Gastroesophageal sphincter (tissue), 4 donors: ENCODE measurements at regions not wholly inside any gene's neighbourhood (a gene's known extent, or its start where the extent isn't known, plus 50 kb on each side); places are given as distances from the start of the nearest gene placed in this dataset.
"Not testable (repeated sequence)": the region's sequence is repeated elsewhere in the genome, so short reads cannot be mapped to it uniquely, and the experiment has no call there.

ENCODE experiments used
- ATAC-seq: fragments of 150-250 bp; one replicate; pipeline ENCODE4 v1.9.1; 2016; ENCODE audit warnings: mild to moderate bottlenecking, moderate library complexity
- H3K27ac ChIP-seq, 4 donors: fragments of 200-600 bp; sonication (generic) in 3 of 4; 1 replicate in 3 of 4; 2 replicates in 1 of 4; pipeline ENCODE4 v1.5.1; 2016 to 2019
- H3K27me3 ChIP-seq: fragments of 200-600 bp; sonication (generic); one replicate; pipeline ENCODE4 v1.5.1; 2019
- H3K36me3 ChIP-seq, 2 donors: fragments of 200-600 bp; sonication (generic); one replicate each; pipeline ENCODE4 v1.5.1; 2019; ENCODE audit warnings: control low read depth in 1 of 2
- H3K4me1 ChIP-seq, 3 donors: fragments of 200-600 bp; sonication (generic); 1 replicate in 2 of 3; 2 replicates in 1 of 3; pipeline ENCODE4 v1.5.1; 2016 to 2019; ENCODE audit warnings: control low read depth in 2 of 3
- H3K4me3 ChIP-seq, 2 donors: fragments of 200-600 bp; sonication (generic); one replicate each; pipeline ENCODE4 v1.5.1; 2019; ENCODE audit warnings: mild to moderate bottlenecking in 1 of 2, moderate library complexity in 1 of 2
- H3K9me3 ChIP-seq, 3 donors: fragments of 200-600 bp; sonication (generic); one replicate each; pipeline ENCODE4 v1.5.1; 2017 to 2019; ENCODE audit warnings: control low read depth in 2 of 3
- EP300 ChIP-seq: sonication (generic); formaldehyde crosslinking; IDR thresholded peaks from one replicate; pipeline ENCODE4 v1.6.1; 2017; ENCODE audit warnings: antibody characterized with exemption, mild to moderate bottlenecking
- POLR2A ChIP-seq, 2 donors: fragments of 450-650 bp; IDR thresholded peaks; one replicate each; pipeline ENCODE4 v1.6.1; 2017; ENCODE audit warnings: antibody characterized with exemption in 2 of 2, mild to moderate bottlenecking in 2 of 2, moderate library complexity in 1 of 2
- POLR2AphosphoS5 ChIP-seq: sonication (generic); formaldehyde crosslinking; IDR thresholded peaks from one replicate; pipeline ENCODE4 v1.6.1; 2017; ENCODE audit warnings: antibody characterized with exemption
- WGBS, 2 donors: methylation state at CpG; one replicate each; pipeline ENCODE4 v1.1.5; 2018; ENCODE audit warnings: low coverage in 1 of 2; 5-methylcytosine and 5-hydroxymethylcytosine counted together
- TF ChIP-seq, protein P1 (sequence below), 4 experiments: fragments of 200-600 bp in 2 of 4; fragments of 450-650 bp in 2 of 4; sonication (generic) in 1 of 4; IDR thresholded peaks; one replicate each; pipeline ENCODE4 v1.5.1; 2017 to 2019; ENCODE audit warnings: antibody characterized with exemption in 4 of 4, mild to moderate bottlenecking in 2 of 4, moderate library complexity in 2 of 4

DNA sequence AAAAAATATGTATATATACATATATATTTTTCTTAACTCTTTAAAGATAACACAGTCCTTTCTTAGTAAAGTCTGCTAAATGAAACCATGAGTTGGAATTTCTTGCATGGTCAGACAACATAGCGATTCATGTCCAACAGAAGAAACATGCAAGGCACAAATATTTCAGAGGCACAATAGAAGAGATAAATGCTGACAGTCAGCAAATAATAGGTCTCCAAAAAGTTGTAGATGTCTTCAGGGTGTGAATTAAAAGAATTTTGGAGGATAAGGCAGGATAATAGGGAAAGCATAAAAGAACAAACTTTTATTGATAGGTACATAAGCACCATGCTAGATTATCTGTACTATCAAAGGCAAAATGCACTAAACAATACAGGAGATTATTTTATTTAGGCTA, 800.2 kb downstream of the PLCL1 start:
- TF ChIP-seq EP300 (no peak), POLR2AphosphoS5 (no peak), POLR2A (IDR thresholded peaks at IDR 0.05) (no peak)
- TF ChIP-seq, protein P1, sequence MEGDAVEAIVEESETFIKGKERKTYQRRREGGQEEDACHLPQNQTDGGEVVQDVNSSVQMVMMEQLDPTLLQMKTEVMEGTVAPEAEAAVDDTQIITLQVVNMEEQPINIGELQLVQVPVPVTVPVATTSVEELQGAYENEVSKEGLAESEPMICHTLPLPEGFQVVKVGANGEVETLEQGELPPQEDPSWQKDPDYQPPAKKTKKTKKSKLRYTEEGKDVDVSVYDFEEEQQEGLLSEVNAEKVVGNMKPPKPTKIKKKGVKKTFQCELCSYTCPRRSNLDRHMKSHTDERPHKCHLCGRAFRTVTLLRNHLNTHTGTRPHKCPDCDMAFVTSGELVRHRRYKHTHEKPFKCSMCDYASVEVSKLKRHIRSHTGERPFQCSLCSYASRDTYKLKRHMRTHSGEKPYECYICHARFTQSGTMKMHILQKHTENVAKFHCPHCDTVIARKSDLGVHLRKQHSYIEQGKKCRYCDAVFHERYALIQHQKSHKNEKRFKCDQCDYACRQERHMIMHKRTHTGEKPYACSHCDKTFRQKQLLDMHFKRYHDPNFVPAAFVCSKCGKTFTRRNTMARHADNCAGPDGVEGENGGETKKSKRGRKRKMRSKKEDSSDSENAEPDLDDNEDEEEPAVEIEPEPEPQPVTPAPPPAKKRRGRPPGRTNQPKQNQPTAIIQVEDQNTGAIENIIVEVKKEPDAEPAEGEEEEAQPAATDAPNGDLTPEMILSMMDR (IDR thresholded peaks at IDR 0.05), result no peak
- ATAC-seq, result no peak
- Histone ChIP-seq H3K27ac (no peak overlapping the region), H3K4me1 (no peaks in the 10 kb centered on the region), H3K36me3 (no peaks in the 10 kb centered on the region), H3K9me3 (no peaks in the 10 kb centered on the region), H3K27me3 (no peaks in the 10 kb centered on the region), H3K4me3 (no peak overlapping the region)
- WGBS, 2 donors, result 80 to 100% methylated on average over 1 of the region's 1 CpG

DNA sequence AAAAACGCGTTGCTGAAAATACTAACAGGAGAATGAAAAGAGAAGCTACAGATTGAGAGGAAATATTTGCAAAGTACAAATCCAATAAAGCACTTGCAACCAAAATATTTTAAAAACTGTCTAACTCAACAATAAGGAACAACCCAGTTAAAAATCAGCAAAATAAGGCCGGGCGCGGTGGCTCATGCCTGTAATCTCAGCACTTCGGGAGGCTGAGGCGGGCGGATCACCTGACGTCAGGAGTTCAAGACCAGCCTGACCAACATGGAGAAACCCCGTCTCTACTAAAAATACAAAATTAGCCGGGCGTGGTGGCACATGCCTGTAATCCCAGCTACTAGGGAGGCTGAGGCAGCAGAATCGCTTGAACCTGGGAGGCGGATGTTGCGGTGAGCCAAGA, 798.6 kb downstream of the PLCL1 start:
- not testable (repeated sequence) for ATAC-seq, H3K36me3 ChIP-seq, H3K27me3 ChIP-seq, H3K4me3 ChIP-seq, H3K27ac ChIP-seq, H3K9me3 ChIP-seq, H3K4me1 ChIP-seq
- WGBS, 2 donors, result 93 to 94% methylated on average over 10 to 13 of the region's 15 CpGs

DNA sequence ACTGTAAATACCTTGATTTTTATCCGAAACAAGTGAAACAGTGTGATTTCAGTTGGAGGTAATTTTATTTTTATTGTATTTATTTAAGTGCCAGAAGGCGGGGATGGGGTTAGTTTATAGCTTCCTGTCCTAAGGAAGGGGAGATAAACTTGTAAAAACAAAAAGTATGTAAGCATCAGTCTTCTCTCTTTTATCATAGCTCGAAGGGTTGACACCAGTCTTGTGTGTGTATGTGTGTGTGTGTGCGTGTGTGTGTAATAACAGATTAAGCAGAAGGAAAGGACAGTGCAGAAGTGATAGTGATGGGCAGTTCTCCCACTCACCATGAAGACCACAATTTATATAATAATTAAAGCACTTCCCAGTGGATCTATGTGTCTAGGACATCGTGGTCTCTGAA, 793.3 kb downstream of the PLCL1 start:
- no peak for ATAC-seq
- no peak overlapping the region for H3K27ac ChIP-seq
- WGBS, 2 donors, result 41 to 57% methylated on average over 5 of the region's 5 CpGs
- H3K4me3 ChIP-seq, result no peak overlapping the region
- peaks cover 7% of the 10 kb centered on the region for H3K27me3 ChIP-seq
- TF ChIP-seq EP300 (no peak), POLR2AphosphoS5 (no peak), POLR2A (IDR thresholded peaks at IDR 0.05) (no peak)
- TF ChIP-seq, protein P1 (IDR thresholded peaks at IDR 0.05), result no peak
- no peaks in the 10 kb centered on the region for H3K36me3 ChIP-seq
- H3K4me1 ChIP-seq, result no peaks in the 10 kb centered on the region
- no peaks in the 10 kb centered on the region for H3K9me3 ChIP-seq

DNA sequence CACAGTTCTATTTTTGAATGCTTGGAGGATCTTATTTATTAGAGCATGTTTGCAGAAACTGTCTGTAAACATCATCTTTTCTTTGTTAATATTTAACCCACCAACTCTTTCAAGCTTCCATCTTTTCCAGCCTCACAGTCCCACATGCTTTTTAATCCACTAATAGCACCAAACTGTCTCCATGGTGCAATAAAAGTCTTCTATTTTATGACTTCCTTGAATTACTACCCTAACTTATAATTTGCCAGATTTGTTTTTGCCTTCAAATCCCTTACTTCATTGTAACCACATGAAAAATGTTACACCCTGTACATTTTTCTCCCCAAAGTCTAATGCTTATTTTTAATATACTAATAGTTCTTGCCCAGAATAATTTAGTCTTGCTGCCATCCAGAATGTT, 792.6 kb downstream of the PLCL1 start:
- Histone ChIP-seq H3K36me3 (no peaks in the 10 kb centered on the region), H3K27me3 (peaks cover 7% of the 10 kb centered on the region), H3K4me3 (no peak overlapping the region), H3K9me3 (no peaks in the 10 kb centered on the region), H3K4me1 (no peaks in the 10 kb centered on the region), H3K27ac (no peak overlapping the region)
- no peak for ATAC-seq
- TF ChIP-seq EP300 (no peak), POLR2AphosphoS5 (no peak), POLR2A (IDR thresholded peaks at IDR 0.05) (no peak)
- TF ChIP-seq, protein P1 (IDR thresholded peaks at IDR 0.05), result no peak

DNA sequence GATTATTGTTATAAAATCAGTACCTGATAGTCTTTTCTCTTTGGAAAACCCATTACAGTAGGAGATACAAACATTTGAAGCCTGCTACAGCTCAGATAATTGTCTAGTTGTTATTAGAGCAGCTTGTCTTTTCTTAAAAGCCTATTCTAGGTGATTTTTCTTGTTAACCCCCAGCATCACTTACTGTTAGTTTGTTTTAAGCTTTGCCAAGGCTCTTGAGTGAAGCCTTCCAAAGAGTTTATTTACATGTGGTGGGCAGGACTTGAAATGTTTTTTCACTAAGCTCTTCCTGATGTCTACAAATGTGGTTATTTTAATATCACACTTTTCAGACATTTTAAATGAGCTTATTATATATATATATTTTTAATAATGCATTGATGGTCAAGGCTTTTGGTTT, 791.3 kb downstream of the PLCL1 start:
- no peaks in the 10 kb centered on the region for H3K4me1 ChIP-seq
- H3K4me3 ChIP-seq, result no peak overlapping the region
- ATAC-seq, result no peak
- H3K36me3 ChIP-seq, result no peaks in the 10 kb centered on the region
- TF ChIP-seq EP300, result no peak
- TF ChIP-seq POLR2A (IDR thresholded peaks at IDR 0.05), result no peak
- no peak for TF ChIP-seq POLR2AphosphoS5
- TF ChIP-seq, protein P1 (IDR thresholded peaks at IDR 0.05), result no peak
- peaks cover 7% of the 10 kb centered on the region for H3K27me3 ChIP-seq
- H3K27ac ChIP-seq, result no peak overlapping the region
- no peaks in the 10 kb centered on the region for H3K9me3 ChIP-seq

DNA sequence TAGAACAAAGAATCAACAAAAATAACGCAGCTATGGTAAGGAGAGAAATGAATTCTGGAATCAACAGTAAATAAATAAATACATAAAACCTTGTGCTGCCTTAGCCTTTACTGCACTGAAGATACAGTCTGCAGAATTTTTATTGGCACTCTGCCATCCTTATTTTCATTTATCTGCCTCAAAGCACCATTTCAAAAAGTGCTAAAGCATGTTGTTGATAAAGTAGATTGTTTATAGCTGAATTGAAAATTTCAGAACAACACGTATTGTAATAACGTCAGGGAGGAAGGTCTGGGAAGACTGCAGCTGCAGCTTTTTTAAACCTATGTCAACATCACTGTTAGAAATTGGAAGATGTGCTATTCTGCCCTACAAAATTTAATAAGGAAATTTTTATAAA, 787.2 kb downstream of the PLCL1 start:
- TF ChIP-seq POLR2AphosphoS5, result no peak
- TF ChIP-seq POLR2A (IDR thresholded peaks at IDR 0.05), result no peak
- no peak for TF ChIP-seq EP300
- TF ChIP-seq, protein P1 (IDR thresholded peaks at IDR 0.05), result no peak
- Histone ChIP-seq H3K36me3 (no peaks in the 10 kb centered on the region), H3K9me3 (no peaks in the 10 kb centered on the region), H3K27me3 (no peaks in the 10 kb centered on the region), H3K4me3 (no peak overlapping the region), H3K4me1 (no peaks in the 10 kb centered on the region), H3K27ac (no peak overlapping the region)
- ATAC-seq, result no peak
- 32 to 59% methylated on average over 3 of the region's 3 CpGs for WGBS, 2 donors
